WERI-Rb-1 (cell line): ENCODE measurements at regions not wholly inside any gene's neighbourhood (a gene's known extent, or its start where the extent isn't known, plus 50 kb on each side); places are given as distances from the start of the nearest gene placed in this dataset.

Experiments used
- DNase-seq: peaks from one replicate; pipeline ENCODE4 v3.0.0-alpha.2; 2020
- H3K27ac ChIP-seq: fragments of 250-450 bp; sonication (Bioruptor Pico); 2 replicates; pipeline ENCODE4 v1.5.1; 2020; ENCODE audit warnings: mild to moderate bottlenecking, moderate library complexity
- H3K27me3 ChIP-seq: fragments of 250-450 bp; sonication (Bioruptor Pico); 2 replicates; pipeline ENCODE4 v1.5.1; 2021; ENCODE audit warnings: mild to moderate bottlenecking, low read depth, moderate library complexity; ENCODE audit not compliant: insufficient read depth, severe bottlenecking
- H3K36me3 ChIP-seq: fragments of 250-450 bp; sonication (Bioruptor Pico); 2 replicates; pipeline ENCODE4 v1.5.1; 2020; ENCODE audit warnings: mild to moderate bottlenecking, moderate library complexity
- H3K4me3 ChIP-seq: 2 replicates; pipeline ENCODE4 v1.5.1; 2011; ENCODE audit warnings: low read depth, mild to moderate bottlenecking, control low read depth, low read length
- H3K9me3 ChIP-seq: fragments of 250-450 bp; sonication (Bioruptor Pico); 2 replicates; pipeline ENCODE4 v1.5.1; 2021; ENCODE audit warnings: mild to moderate bottlenecking, moderate library complexity; ENCODE audit not compliant: severe bottlenecking
- TF ChIP-seq, protein P1 (sequence below): IDR thresholded peaks from 2 replicates; pipeline ENCODE4 v1.5.1; 2011; ENCODE audit warnings: low read depth, mild to moderate bottlenecking, control low read depth, inconsistent platforms, low read length

- no peaks in the 10 kb centered on the region for H3K36me3 ChIP-seq
- H3K9me3 ChIP-seq: no peaks in the 10 kb centered on the region
- no peaks in the 10 kb centered on the region for H3K27me3 ChIP-seq
- no peak overlapping the region for H3K27ac ChIP-seq
- TF ChIP-seq, protein P1, sequence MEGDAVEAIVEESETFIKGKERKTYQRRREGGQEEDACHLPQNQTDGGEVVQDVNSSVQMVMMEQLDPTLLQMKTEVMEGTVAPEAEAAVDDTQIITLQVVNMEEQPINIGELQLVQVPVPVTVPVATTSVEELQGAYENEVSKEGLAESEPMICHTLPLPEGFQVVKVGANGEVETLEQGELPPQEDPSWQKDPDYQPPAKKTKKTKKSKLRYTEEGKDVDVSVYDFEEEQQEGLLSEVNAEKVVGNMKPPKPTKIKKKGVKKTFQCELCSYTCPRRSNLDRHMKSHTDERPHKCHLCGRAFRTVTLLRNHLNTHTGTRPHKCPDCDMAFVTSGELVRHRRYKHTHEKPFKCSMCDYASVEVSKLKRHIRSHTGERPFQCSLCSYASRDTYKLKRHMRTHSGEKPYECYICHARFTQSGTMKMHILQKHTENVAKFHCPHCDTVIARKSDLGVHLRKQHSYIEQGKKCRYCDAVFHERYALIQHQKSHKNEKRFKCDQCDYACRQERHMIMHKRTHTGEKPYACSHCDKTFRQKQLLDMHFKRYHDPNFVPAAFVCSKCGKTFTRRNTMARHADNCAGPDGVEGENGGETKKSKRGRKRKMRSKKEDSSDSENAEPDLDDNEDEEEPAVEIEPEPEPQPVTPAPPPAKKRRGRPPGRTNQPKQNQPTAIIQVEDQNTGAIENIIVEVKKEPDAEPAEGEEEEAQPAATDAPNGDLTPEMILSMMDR: no peak
- no peak for DNase-seq
- H3K4me3 ChIP-seq: no peak overlapping the region
These were observed 156.4 kb upstream of the ADCY1 start for GRCh38 chr7:45417735-45418134.

GRCh38 chr7:45420843-45421495 is 153.2 kb upstream of the ADCY1 start:
- TF ChIP-seq, protein P1: no peak
- DNase-seq: no peak
- Histone ChIP-seq H3K27me3 (no peaks in the 10 kb centered on the region), H3K27ac (no peak overlapping the region), H3K9me3 (no peaks in the 10 kb centered on the region), H3K36me3 (no peaks in the 10 kb centered on the region), H3K4me3 (no peak overlapping the region)

- H3K27ac ChIP-seq: no peak overlapping the region
- DNase-seq: no peak
- H3K27me3 ChIP-seq: no peaks in the 10 kb centered on the region
These were observed 152.4 kb upstream of the ADCY1 start for GRCh38 chr7:45421806-45422205.

DNA sequence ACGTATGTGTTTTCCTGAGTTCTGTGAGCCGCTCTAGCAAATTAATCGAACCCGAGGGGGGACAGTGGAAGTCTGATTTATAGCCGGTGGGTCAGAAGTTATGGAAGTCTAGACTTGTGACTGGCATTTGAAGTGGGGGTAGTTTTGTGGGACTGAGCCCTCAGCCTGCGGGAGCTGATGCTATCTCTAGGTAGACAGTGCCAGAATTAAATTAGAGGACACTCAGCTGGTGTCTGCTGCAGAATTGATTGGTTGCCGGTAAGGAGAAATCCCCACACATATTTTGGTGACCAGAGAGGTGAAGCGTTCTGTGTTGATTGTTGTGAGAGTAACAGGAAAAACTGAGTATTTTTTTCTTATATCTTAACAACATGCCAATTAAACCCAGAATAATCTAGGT is 143.8 kb upstream of the ADCY1 start:
- Histone ChIP-seq H3K27ac (no peak overlapping the region), H3K27me3 (no peaks in the 10 kb centered on the region), H3K36me3 (no peaks in the 10 kb centered on the region), H3K9me3 (no peaks in the 10 kb centered on the region), H3K4me3 (no peak overlapping the region)
- no peak for DNase-seq
- TF ChIP-seq, protein P1: no peak

More at GRCh38 chr7:45421806-45422205, 152.4 kb upstream of the ADCY1 start:
- TF ChIP-seq, protein P1: no peak
- Histone ChIP-seq H3K4me3 (no peak overlapping the region), H3K36me3 (no peaks in the 10 kb centered on the region), H3K9me3 (no peaks in the 10 kb centered on the region)

DNA sequence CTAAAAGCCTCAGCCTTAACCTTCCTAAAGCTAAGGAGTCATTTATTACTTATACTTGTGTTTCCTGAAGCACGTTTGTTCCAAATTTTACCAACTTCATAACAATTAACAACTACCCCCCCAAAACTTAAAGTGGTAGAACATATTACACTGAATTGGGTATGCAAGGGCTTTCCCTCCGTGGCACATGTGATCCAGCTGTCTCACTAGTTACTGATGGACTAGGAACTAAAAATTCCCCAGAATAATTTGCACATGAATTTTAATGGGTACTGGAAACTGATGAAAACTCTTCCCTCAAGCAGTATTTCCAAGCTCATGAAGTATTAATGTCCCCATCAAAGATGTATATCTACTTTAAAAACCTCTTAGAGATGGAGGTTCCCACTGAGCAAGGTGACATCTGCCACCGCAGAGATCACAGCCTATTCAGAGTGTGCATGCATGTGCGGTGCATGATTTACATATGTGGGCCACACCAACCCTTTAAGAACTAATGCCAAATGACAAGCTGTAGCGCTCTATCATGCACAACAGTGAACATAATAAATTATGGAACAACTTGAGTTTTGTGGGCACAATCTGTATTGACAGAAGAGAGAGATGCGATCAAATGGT is 139.9 kb upstream of the ADCY1 start:
- H3K9me3 ChIP-seq: no peaks in the 10 kb centered on the region
- no peak overlapping the region for H3K27ac ChIP-seq
- no peaks in the 10 kb centered on the region for H3K27me3 ChIP-seq
- no peak overlapping the region for H3K4me3 ChIP-seq
- DNase-seq: no peak
- TF ChIP-seq, protein P1: no peak
- no peaks in the 10 kb centered on the region for H3K36me3 ChIP-seq

GRCh38 chr7:45435131-45435530 is 139.0 kb upstream of the ADCY1 start:
- Histone ChIP-seq H3K4me3 (no peak overlapping the region), H3K27ac (no peak overlapping the region), H3K27me3 (no peaks in the 10 kb centered on the region), H3K9me3 (peaks cover 3% of the 10 kb centered on the region), H3K36me3 (no peaks in the 10 kb centered on the region)
- no peak for DNase-seq
- TF ChIP-seq, protein P1: no peak
